ENCODE measurements at regions not wholly inside any gene's neighbourhood (a gene's known extent, or its start where the extent isn't known, plus 50 kb on each side); places are given as distances from the start of the nearest gene placed in this dataset.
A peak's percentile ranks its signal among the peaks of the same experiment; 100 is the strongest.

GRCh38 chr12:100716945-100717732 lies 77.4 kb upstream of the ANO4 start:
- no peak for DNase-seq (ENCODE audit: low read depth)
- no peak for TF ChIP-seq CTCF (IDR thresholded peaks at IDR 0.05; ENCODE audit: low read depth, low read length, missing control alignments)
- in situ Hi-C loops (cut with HindIII; ENCODE audit: low sequenced_read_pairs), result no loop called here
- H3K4me3 ChIP-seq (ENCODE audit: low read depth, low read length), result peak overlapping the region; percentile 43

- peak overlapping the region; percentile 43 for H3K4me3 ChIP-seq (ENCODE audit: low read depth, low read length)
Measured at GRCh38 chr12:100717733-100718067, 76.9 kb upstream of the ANO4 start.

GRCh38 chr12:100718187-100718586 lies 76.4 kb upstream of the ANO4 start:
- DNase-seq (ENCODE audit: low read depth), result no peak
- no peak overlapping the region for H3K4me3 ChIP-seq (ENCODE audit: low read depth, low read length)
- TF ChIP-seq CTCF (IDR thresholded peaks at IDR 0.05; ENCODE audit: low read depth, low read length, missing control alignments), result no peak
- in situ Hi-C loops (cut with HindIII; ENCODE audit: low sequenced_read_pairs), result no loop called here

More at GRCh38 chr12:100717733-100718067, 76.9 kb upstream of the ANO4 start:
- TF ChIP-seq CTCF (IDR thresholded peaks at IDR 0.05; ENCODE audit: low read depth, low read length, missing control alignments), result no peak
- in situ Hi-C loops (cut with HindIII; ENCODE audit: low sequenced_read_pairs), result no loop called here
- no peak for DNase-seq (ENCODE audit: low read depth)

GRCh38 chr12:100720016-100720654 lies 74.4 kb upstream of the ANO4 start:
- no peak overlapping the region for H3K4me3 ChIP-seq (ENCODE audit: low read depth, low read length)
- in situ Hi-C loops (cut with HindIII; ENCODE audit: low sequenced_read_pairs), result no loop called here
- no peak for TF ChIP-seq CTCF (IDR thresholded peaks at IDR 0.05; ENCODE audit: low read depth, low read length, missing control alignments)
- DNase-seq (ENCODE audit: low read depth), result no peak

GRCh38 chr12:100721169-100721568 lies 73.4 kb upstream of the ANO4 start:
- no peak for DNase-seq (ENCODE audit: low read depth)
- no peak for TF ChIP-seq CTCF (IDR thresholded peaks at IDR 0.05; ENCODE audit: low read depth, low read length, missing control alignments)
- in situ Hi-C loops (cut with HindIII; ENCODE audit: low sequenced_read_pairs), result no loop called here
- no peak overlapping the region for H3K4me3 ChIP-seq (ENCODE audit: low read depth, low read length)

GRCh38 chr12:100724071-100724470 lies 70.5 kb upstream of the ANO4 start:
- DNase-seq (ENCODE audit: low read depth), result no peak
- H3K4me3 ChIP-seq (ENCODE audit: low read depth, low read length), result no peak overlapping the region
- in situ Hi-C loops (cut with HindIII; ENCODE audit: low sequenced_read_pairs), result no loop called here
- TF ChIP-seq CTCF (IDR thresholded peaks at IDR 0.05; ENCODE audit: low read depth, low read length, missing control alignments), result no peak

Data from astrocyte of the cerebellum (primary cell).